GM12891 (cell line): ENCODE measurements at regions not wholly inside any gene's neighbourhood (a gene's known extent, or its start where the extent isn't known, plus 50 kb on each side); places are given as distances from the start of the nearest gene placed in this dataset.

Experiments used
- PAX5 ChIP-seq: IDR thresholded peaks from 2 replicates; pipeline ENCODE4 v1.6.1; 2011; ENCODE audit warnings: low read length, moderate library complexity, mild to moderate bottlenecking; ENCODE audit not compliant: insufficient read depth, severe bottlenecking
- POLR2A ChIP-seq: IDR thresholded peaks from 2 replicates; pipeline ENCODE4 v1.6.1; 2011; ENCODE audit warnings: low read depth, low read length, control low read depth
- POLR2AphosphoS5 ChIP-seq: IDR thresholded peaks from 2 replicates; pipeline ENCODE4 v1.6.1; 2011; ENCODE audit warnings: low read depth, low read length, control low read depth
- POU2F2 ChIP-seq: IDR thresholded peaks from 2 replicates; pipeline ENCODE4 v1.6.1; 2011; ENCODE audit warnings: low read depth, mild to moderate bottlenecking, control low read depth, low read length, moderate library complexity
- TAF1 ChIP-seq: IDR thresholded peaks from 2 replicates; pipeline ENCODE4 v1.6.1; 2011; ENCODE audit warnings: low read depth, low read length, control low read depth

- no peak for TF ChIP-seq POU2F2
- no peak for TF ChIP-seq POLR2A
- TF ChIP-seq POLR2AphosphoS5, result no peak
- no peak for TF ChIP-seq PAX5
- no peak for TF ChIP-seq TAF1
Measured at GRCh38 chr2:16332681-16333557, 332.7 kb downstream of the CYRIA start.
